HEK293 (cell line): ENCODE measurements at regions not wholly inside any gene's neighbourhood (a gene's known extent, or its start where the extent isn't known, plus 50 kb on each side); places are given as distances from the start of the nearest gene placed in this dataset.

Experiments
- AEBP2 ChIP-seq: fragments of 450-650 bp; formaldehyde crosslinking; IDR thresholded peaks from 2 replicates; pipeline ENCODE4 v1.5.1; 2016; ENCODE audit warnings: missing biosample characterization, missing genetic modification characterization, borderline replicate concordance
- CTCF ChIP-seq: fragments of 450-650 bp; formaldehyde crosslinking; IDR thresholded peaks from 2 replicates; pipeline ENCODE4 v1.5.1; 2016; ENCODE audit warnings: missing biosample characterization, missing genetic modification characterization
- KLF17 ChIP-seq: fragments of 450-650 bp; formaldehyde crosslinking; IDR thresholded peaks from 2 replicates; pipeline ENCODE4 v1.5.1; 2016; ENCODE audit warnings: missing biosample characterization, missing genetic modification characterization
- MYNN ChIP-seq: fragments of 450-650 bp; formaldehyde crosslinking; IDR thresholded peaks from 2 replicates; pipeline ENCODE4 v1.5.1; 2016; ENCODE audit warnings: missing biosample characterization, missing genetic modification characterization, borderline replicate concordance
- SETDB1 ChIP-seq: IDR thresholded peaks from one replicate; pipeline ENCODE4 v1.6.1; 2017; ENCODE audit warnings: mild to moderate bottlenecking, low read length, moderate library complexity, mixed read lengths; ENCODE audit not compliant: insufficient read length
- TSHZ1 ChIP-seq: fragments of 450-650 bp; formaldehyde crosslinking; IDR thresholded peaks from 2 replicates; pipeline ENCODE4 v1.5.1; 2016; ENCODE audit warnings: missing biosample characterization, missing genetic modification characterization, borderline replicate concordance
- ZBTB11 ChIP-seq: fragments of 450-650 bp; formaldehyde crosslinking; conservative IDR thresholded peaks from 2 replicates; pipeline ENCODE4 v1.5.1; 2016; ENCODE audit warnings: low read depth, missing biosample characterization, missing genetic modification characterization
- ZBTB8A ChIP-seq: fragments of 450-650 bp; formaldehyde crosslinking; IDR thresholded peaks from 2 replicates; pipeline ENCODE4 v1.5.1; 2016; ENCODE audit warnings: missing biosample characterization, missing genetic modification characterization
- ZNF274 ChIP-seq, 2 experiments: fragments of 200-500 bp in 1 of 2; fragments of 450-650 bp in 1 of 2; sonication (Bioruptor generic) in 1 of 2; formaldehyde crosslinking in 1 of 2; IDR thresholded peaks; 2 replicates each; pipeline versions ENCODE4 v1.5.1 to v1.6.1; 2014 to 2016; ENCODE audit warnings: borderline replicate concordance in 1 of 2, inconsistent platforms in 1 of 2, low read length in 1 of 2, missing biosample characterization in 1 of 2, missing genetic modification characterization in 1 of 2
- ZNF362 ChIP-seq: fragments of 450-650 bp; formaldehyde crosslinking; IDR thresholded peaks from 2 replicates; pipeline ENCODE4 v1.5.1; 2016; ENCODE audit warnings: missing biosample characterization, missing genetic modification characterization
- ZNF704 ChIP-seq: fragments of 450-650 bp; formaldehyde crosslinking; IDR thresholded peaks from 2 replicates; pipeline ENCODE4 v1.5.1; 2016; ENCODE audit warnings: missing biosample characterization, missing genetic modification characterization
- ZNF76 ChIP-seq: fragments of 450-650 bp; formaldehyde crosslinking; IDR thresholded peaks from 2 replicates; pipeline ENCODE4; 2016; ENCODE audit warnings: low read depth, missing biosample characterization, missing genetic modification characterization, borderline replicate concordance

- TF ChIP-seq ZNF274 (IDR thresholded peaks at IDR 0.05; ENCODE audit: low read length) (no peak), ZNF274 (tag by site-specific recombination; IDR thresholded peaks at IDR 0.05; ENCODE audit: borderline replicate concordance) (no peak), KLF17 (tag by site-specific recombination) (no peak), ZBTB11 (tag by site-specific recombination) (no peak), CTCF (tag by site-specific recombination) (no peak), AEBP2 (tag by site-specific recombination) (no peak), ZNF76 (tag by site-specific recombination) (no peak), ZBTB8A (tag by site-specific recombination) (no peak), ZNF362 (tag by site-specific recombination) (no peak), SETDB1 (no peak), MYNN (tag by site-specific recombination) (no peak), ZNF704 (tag by site-specific recombination) (no peak), TSHZ1 (no peak)
Measured at GRCh38 chr1:121445679-121446078, 260.9 kb downstream of the SRGAP2C start.
